HG03575 (cell line): ENCODE measurements at regions not wholly inside any gene's neighbourhood (a gene's known extent, or its start where the extent isn't known, plus 50 kb on each side); places are given as distances from the start of the nearest gene placed in this dataset.

ENCODE experiments used
- ATAC-seq: cut with Tn5 transposase; IDR thresholded peaks from one replicate; pipeline ENCODE4 v1.9.1; 2021; ENCODE audit not compliant: unreplicated experiment, insufficient number of reproducible peaks, low FRiP score; ENCODE audit errors: extremely low read depth

DNA sequence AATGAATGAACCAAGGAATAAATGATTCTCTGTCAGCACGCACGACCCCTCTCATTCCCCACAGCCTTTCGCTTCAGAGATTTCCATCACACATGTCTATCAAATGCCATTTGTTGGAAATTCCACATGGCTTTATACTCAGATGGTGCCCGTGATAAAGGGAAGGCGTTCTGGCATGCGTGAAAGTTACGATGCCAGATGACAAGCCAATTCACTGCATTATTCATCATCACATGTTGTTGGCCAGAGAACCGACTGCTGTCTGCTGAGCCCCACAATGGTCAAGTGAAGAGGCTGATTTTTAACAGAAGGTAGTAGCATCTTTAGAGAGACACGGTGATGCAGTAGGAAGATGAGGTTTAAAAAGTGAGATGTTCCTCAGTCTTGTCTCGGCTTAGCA lies 74.1 kb upstream of the FRMD4B start:
- ATAC-seq, result no peak

DNA sequence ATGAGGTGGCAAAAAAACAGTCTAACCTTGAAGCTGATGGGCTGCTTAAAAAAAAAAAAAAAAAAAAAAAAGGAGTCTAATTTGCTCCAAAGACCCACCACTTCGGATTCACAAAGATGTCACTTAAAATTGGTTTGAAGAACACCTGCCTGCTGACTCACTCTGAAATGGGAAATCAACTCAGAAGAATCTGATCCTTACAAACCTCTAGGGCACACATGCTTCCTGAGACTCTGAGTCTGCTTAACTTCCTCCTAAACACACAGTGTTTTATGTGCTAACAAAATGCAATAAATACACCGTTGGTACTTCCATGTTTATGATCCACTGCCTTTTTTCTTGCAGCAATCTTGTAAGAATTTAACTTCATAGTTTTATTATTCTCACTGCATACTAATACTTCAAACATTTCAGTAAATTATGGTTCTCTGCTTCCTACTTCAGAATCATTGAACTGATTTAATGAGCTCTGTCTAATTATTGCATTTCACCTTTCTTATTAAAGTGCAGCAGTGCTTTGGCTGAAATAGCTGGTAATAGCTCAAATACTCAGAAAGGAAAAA lies 73.0 kb upstream of the FRMD4B start:
- ATAC-seq, result no peak

DNA sequence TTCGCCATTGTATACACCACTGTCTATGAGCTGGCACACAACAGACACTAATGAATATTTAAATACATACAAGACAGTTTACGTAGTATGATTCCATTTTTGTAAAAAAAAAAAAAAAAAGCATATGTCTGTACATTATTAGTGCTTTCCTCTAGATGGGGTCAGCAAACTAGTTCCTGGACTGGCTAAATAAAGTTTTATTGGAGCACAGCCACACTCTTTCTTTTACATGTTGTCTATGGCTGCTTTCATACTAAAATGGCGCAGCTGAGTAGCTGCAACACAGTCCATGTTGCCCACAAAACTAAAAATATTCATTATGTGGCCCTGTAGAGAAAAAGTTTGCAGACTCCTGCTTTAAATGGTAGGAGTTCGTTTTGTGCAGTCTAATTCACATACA lies 70.7 kb upstream of the FRMD4B start:
- ATAC-seq, result no peak

- no peak for ATAC-seq
Observed at GRCh38 chr3:69454204-69454787, 68.4 kb upstream of the FRMD4B start.

- ATAC-seq, result no peak
Observed at GRCh38 chr3:69452295-69452694, 66.4 kb upstream of the FRMD4B start.

GRCh38 chr3:69451594-69451993 lies 65.7 kb upstream of the FRMD4B start:
- ATAC-seq, result no peak

DNA sequence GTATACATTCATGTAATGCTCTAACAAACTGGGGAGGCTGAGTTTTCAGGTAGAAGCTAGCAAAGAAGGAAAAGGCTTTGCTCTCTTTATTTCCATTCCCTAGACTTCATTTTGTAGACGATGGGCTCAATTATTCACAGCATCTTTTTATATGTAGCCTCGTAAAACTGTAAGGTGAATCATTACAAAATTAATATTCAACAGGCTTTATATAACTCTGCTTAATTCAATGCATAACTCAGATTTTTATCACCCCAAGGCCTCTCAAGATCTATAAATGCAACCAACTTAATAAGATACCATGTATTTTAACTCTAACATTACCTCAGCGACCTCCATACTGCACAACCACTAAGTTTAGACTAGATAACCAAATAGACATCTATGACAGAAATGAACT lies 63.0 kb upstream of the FRMD4B start:
- ATAC-seq, result no peak

DNA sequence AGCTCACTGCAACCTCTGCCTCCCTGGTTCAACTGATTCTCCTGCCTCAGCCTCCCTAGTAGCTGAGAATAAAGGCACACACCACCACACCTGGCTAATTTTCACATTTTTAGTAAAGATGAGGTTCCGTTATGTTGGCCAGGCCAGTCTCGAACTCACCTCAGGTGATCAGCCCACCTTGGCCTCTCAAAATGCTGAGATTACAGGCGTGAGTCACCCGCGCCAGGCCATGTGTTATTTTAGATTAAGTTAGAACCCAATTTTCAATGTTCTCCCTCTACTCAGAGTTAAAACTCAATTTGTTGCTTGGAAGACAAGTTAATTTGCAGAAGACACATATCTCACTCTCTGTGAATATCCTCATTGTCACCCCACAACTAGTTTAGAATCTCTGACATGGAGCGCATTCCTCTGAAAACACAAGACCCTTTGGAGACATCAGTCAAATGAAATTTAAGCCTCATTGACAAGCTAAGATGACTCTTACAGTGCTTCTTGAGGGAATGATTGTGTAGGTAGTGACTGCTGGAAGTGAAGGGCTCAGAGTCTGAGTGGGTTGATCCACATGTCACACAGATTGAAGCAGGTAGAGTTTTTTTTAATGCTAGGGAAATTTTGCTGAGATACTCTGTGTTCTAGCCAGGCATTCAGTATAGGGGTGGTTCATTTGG lies 60.6 kb upstream of the FRMD4B start:
- no peak for ATAC-seq

DNA sequence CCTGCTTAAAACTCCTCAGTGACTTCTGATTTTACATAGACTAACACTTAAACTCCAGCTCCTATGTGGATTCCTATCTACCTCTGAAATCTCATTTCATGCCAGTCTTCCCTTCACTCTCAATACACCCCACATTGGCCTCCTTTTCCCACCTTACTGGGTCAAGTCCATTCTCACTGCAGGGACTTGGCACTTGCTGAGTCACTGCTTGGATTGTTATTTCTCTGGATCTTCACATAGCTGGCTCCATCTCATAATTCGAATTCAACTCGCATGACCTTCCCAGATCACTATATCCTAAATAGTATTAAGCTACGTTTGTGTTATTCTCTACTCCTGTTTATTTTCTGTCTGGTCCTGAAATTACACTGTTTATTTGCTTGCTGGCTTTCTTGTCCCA lies 59.6 kb upstream of the FRMD4B start:
- no peak for ATAC-seq

- no peak for ATAC-seq
Observed at GRCh38 chr3:69445024-69445423, 59.1 kb upstream of the FRMD4B start.

- ATAC-seq, result no peak
Observed at GRCh38 chr3:69443457-69443920, 57.6 kb upstream of the FRMD4B start.

DNA sequence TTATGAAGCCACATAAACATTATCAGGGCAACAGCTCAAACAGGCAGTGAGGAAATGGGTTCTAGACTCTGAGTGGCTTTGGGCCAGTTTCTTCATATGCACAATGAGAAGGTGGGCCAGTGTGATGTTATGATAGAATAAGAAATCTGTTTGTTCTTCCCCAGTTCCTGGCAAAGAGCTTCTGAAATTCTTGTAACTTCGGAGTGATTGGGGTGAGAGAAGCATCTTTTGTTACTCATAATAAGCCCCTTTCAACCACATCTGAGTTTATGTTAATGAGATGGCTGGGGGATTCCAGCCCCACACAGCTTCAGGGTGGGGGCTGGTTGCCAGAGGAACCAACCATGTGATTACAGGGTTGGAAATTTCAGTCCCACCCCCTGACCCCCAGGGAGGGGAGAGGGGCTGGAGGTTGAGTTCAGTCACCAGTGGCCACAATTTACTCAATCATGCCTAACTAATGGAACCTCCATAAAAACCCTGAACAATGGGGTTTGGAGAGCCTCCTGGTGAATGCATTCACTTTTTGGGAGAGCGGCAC lies 57.0 kb upstream of the FRMD4B start:
- ATAC-seq, result no peak

DNA sequence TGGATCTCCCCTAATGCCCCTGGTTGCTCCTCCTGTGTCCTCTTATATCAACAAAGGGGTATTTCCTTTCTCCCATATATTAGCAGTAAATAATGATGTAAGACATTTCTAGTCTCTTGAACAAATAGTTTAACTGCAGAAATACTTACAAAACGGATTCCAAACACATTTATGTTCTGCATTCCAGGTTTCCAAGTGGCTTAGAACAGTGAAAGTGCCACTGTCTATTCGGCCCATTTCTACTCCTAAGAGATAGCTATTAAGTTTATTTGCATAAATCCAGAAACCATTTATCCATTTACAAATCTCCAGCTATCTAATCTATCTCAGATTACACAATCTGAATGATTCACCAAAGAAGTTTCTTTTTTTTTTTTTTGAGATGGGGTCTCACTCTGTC lies 55.8 kb upstream of the FRMD4B start:
- ATAC-seq, result no peak

DNA sequence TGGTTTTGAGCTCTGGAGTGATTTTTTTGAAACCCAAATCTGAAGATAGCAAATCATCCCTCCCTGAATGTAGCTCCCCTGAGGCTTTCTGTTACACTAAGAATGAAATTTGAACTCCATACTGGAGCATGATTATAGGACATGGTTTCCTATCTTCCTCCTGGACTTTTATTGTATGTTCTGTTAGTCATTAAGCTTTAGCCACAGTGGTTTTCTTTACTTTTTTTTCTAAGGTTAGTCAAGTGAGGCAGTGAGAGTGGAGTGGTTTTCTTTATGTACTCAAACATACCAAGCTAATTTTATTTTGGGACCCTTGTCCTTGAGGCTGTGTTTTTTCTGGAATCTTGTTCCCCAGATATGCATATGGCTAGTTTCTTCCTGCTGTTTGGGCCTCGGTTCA lies 55.2 kb upstream of the FRMD4B start:
- ATAC-seq, result no peak

DNA sequence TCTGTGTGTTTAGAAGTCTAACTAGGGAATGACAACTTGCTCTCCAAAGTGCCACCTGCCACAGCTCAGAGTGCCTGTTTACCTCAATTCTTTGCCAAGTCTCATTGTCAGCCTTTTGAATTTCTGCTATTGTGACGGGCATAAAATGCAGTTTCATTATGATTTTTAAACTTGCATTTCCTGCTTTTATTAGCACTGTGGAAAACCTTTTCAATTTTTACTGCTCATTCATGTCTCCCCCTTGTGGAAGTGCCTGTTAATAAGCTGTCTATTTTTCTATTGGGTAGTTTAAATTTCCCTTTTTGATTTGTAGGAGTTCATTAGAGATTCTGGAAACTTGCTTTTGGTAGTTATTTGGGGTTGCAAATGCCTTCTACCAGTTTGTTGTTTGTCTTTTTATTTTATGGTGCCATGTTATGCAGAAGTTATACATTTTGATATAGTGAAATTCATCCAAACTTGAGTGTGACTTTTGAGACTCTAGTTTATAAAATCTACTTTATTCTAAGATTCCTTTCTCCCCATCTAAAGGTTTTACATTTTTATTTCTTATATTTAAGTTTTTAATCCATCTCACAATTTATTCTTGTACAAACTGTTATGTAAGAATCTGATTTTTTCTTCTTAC lies 53.9 kb upstream of the FRMD4B start:
- ATAC-seq, result no peak

DNA sequence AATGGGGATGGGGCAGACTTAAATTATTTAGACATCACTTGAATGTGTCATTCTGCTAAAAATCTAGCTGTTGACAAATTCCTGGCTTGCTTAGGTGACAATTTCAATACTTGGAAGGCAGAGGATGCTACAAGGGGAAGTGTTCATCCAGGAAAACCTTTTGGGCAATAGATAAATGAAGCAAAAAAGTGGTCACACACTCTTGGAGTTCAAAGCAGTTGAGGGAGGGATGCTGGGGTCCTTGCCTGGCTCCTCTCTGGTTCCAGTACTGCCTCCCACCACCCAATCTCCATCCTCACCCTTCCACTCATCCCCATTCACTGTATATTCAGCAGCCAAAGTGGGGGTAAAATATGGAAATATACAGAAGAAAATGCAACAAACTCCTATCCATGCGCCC lies 52.6 kb upstream of the FRMD4B start:
- ATAC-seq, result no peak

GRCh38 chr3:69435274-69436265 lies 49.7 kb upstream of the FRMD4B start:
- ATAC-seq, result peak; percentile 39
